Testis (tissue), 2 donors: ENCODE measurements at regions not wholly inside any gene's neighbourhood (a gene's known extent, or its start where the extent isn't known, plus 50 kb on each side); places are given as distances from the start of the nearest gene placed in this dataset.

Experiments used
- CTCF ChIP-seq, 3 experiments: fragments of 450-650 bp in 2 of 3; fragments of 200-600 bp in 1 of 3; sonication (generic) in 1 of 3; IDR thresholded peaks; one replicate each; pipeline ENCODE4 v1.5.1; 2016 to 2019; ENCODE audit warnings: antibody characterized with exemption in 3 of 3, mild to moderate bottlenecking in 2 of 3, moderate library complexity in 1 of 3
- POLR2A ChIP-seq: fragments of 450-650 bp; IDR thresholded peaks from one replicate; pipeline ENCODE4 v1.6.1; 2017; ENCODE audit warnings: antibody characterized with exemption, mild to moderate bottlenecking, moderate library complexity

GRCh38 chr2:122651780-122652179 is 896.3 kb downstream of the TSN start:
- TF ChIP-seq CTCF (IDR thresholded peaks at IDR 0.05) (no peak), POLR2A (no peak)
